RWPE1 (cell line): ENCODE measurements at regions not wholly inside any gene's neighbourhood (a gene's known extent, or its start where the extent isn't known, plus 50 kb on each side); places are given as distances from the start of the nearest gene placed in this dataset.

Experiments
- CTCF ChIA-PET: fragments of 350-600 bp; sonication (Branson Sonifier 250); formaldehyde crosslinking; extraction: SDS; loops from one replicate; lab custom pipeline; 2021; lab: Yijun Ruan, JAX
- POLR2A ChIA-PET: fragments of 400-600 bp; formaldehyde crosslinking; extraction: SDS; loops from one replicate; lab custom pipeline; 2020; ENCODE audit warnings: antibody characterized with exemption; ENCODE audit not compliant: low non-redundant PET; lab: Yijun Ruan, JAX
- DNase-seq: peaks from one replicate; pipeline ENCODE4 v3.0.0; 2012; ENCODE audit warnings: low spot score
- H3K27ac ChIP-seq: fragments of 450-650 bp; 2 replicates; pipeline ENCODE4 v1.5.1; 2017
- CTCF ChIP-seq: fragments of 450-650 bp; conservative IDR thresholded peaks from 2 replicates; pipeline ENCODE4 v1.5.1; 2017; ENCODE audit warnings: low read depth, mild to moderate bottlenecking

GRCh38 chr3:22265403-22265802 lies 514.4 kb upstream of the ZNF385D start:
- H3K27ac ChIP-seq = no peak overlapping the region
- no peak for DNase-seq
- POLR2A ChIA-PET = no interaction called here
- no peak for TF ChIP-seq CTCF
- CTCF ChIA-PET = no interaction called here

- no peak overlapping the region for H3K27ac ChIP-seq
- CTCF ChIA-PET = no interaction called here
- POLR2A ChIA-PET = no interaction called here
- TF ChIP-seq CTCF = no peak
- DNase-seq = no peak
Observed at GRCh38 chr3:22269831-22270230, 518.8 kb upstream of the ZNF385D start.

GRCh38 chr3:22276351-22276750 lies 525.3 kb upstream of the ZNF385D start:
- ChIA-PET CTCF (no interaction called here), POLR2A (no interaction called here)
- no peak for DNase-seq
- no peak for TF ChIP-seq CTCF
- H3K27ac ChIP-seq = no peak overlapping the region

GRCh38 chr3:22284559-22284958 lies 533.5 kb upstream of the ZNF385D start:
- no peak for DNase-seq
- TF ChIP-seq CTCF = no peak
- POLR2A ChIA-PET = no interaction called here
- CTCF ChIA-PET = no interaction called here
- H3K27ac ChIP-seq = no peak overlapping the region

GRCh38 chr3:22288756-22289155 lies 537.7 kb upstream of the ZNF385D start:
- ChIA-PET POLR2A (no interaction called here), CTCF (no interaction called here)
- no peak for DNase-seq

GRCh38 chr3:22292681-22293080 lies 541.7 kb upstream of the ZNF385D start:
- CTCF ChIA-PET = no interaction called here

More at GRCh38 chr3:22288756-22289155, 537.7 kb upstream of the ZNF385D start:
- no peak overlapping the region for H3K27ac ChIP-seq
- no peak for TF ChIP-seq CTCF

More at GRCh38 chr3:22292681-22293080, 541.7 kb upstream of the ZNF385D start:
- TF ChIP-seq CTCF = no peak
- no peak for DNase-seq
- POLR2A ChIA-PET = no interaction called here
- H3K27ac ChIP-seq = no peak overlapping the region
